ENCODE measurements at regions not wholly inside any gene's neighbourhood (a gene's known extent, or its start where the extent isn't known, plus 50 kb on each side); places are given as distances from the start of the nearest gene placed in this dataset.

DNA sequence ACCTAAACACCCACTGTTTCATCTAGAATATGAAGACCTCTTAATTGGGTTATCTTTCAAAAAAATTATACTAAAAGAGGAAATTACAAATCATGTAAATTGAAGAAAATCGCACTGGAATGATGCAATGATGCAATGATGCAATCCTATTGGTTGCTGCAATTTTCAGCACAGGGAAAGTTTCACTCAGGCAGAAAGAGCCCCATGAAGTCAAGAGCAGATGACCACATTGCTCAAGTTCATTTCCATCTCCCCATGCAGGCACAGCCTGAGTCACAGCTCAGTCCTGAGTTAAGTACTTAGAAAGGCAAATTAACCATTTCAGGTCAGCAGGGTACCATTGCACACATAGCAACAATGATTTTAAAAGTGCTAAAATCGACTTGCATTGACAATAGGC, 180.3 kb upstream of the MYO3A start:
- TF ChIP-seq, protein P1, sequence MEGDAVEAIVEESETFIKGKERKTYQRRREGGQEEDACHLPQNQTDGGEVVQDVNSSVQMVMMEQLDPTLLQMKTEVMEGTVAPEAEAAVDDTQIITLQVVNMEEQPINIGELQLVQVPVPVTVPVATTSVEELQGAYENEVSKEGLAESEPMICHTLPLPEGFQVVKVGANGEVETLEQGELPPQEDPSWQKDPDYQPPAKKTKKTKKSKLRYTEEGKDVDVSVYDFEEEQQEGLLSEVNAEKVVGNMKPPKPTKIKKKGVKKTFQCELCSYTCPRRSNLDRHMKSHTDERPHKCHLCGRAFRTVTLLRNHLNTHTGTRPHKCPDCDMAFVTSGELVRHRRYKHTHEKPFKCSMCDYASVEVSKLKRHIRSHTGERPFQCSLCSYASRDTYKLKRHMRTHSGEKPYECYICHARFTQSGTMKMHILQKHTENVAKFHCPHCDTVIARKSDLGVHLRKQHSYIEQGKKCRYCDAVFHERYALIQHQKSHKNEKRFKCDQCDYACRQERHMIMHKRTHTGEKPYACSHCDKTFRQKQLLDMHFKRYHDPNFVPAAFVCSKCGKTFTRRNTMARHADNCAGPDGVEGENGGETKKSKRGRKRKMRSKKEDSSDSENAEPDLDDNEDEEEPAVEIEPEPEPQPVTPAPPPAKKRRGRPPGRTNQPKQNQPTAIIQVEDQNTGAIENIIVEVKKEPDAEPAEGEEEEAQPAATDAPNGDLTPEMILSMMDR (IDR thresholded peaks at IDR 0.05), result no peak
- no peak for TF ChIP-seq POLR2A (IDR thresholded peaks at IDR 0.05)
